ENCODE measurements at regions not wholly inside any gene's neighbourhood (a gene's known extent, or its start where the extent isn't known, plus 50 kb on each side); places are given as distances from the start of the nearest gene placed in this dataset.

- no peak for DNase-seq (ENCODE audit: low read depth)
Measured at GRCh38 chr6:81694855-81695254, 57.6 kb downstream of the TENT5A start.

GRCh38 chr6:81694207-81694606, 58.3 kb downstream of the TENT5A start:
- DNase-seq (ENCODE audit: low read depth) = no peak

GRCh38 chr6:81693266-81693665, 59.2 kb downstream of the TENT5A start:
- DNase-seq (ENCODE audit: low read depth) = no peak

- no peak for DNase-seq (ENCODE audit: low read depth)
Measured at GRCh38 chr6:81690073-81690472, 62.4 kb downstream of the TENT5A start.

GRCh38 chr6:81689580-81689979, 62.9 kb downstream of the TENT5A start:
- DNase-seq (ENCODE audit: low read depth) = no peak

- peak; percentile 76 for DNase-seq (ENCODE audit: low read depth)
Measured at GRCh38 chr6:81683912-81684311, 68.6 kb downstream of the TENT5A start.

- no peak for DNase-seq (ENCODE audit: low read depth)
Measured at GRCh38 chr6:81682858-81683620, 69.4 kb downstream of the TENT5A start.

- DNase-seq (ENCODE audit: low read depth) = peak; percentile 11
Measured at GRCh38 chr6:81682235-81682795, 70.2 kb downstream of the TENT5A start.

GRCh38 chr6:81669445-81669844, 83.0 kb downstream of the TENT5A start:
- no peak for DNase-seq (ENCODE audit: low read depth)

- no peak for DNase-seq (ENCODE audit: low read depth)
Measured at GRCh38 chr6:81668615-81669047, 83.8 kb downstream of the TENT5A start.

- DNase-seq (ENCODE audit: low read depth) = no peak
Measured at GRCh38 chr6:81666481-81666880, 86.0 kb downstream of the TENT5A start.

- no peak for DNase-seq (ENCODE audit: low read depth)
Measured at GRCh38 chr6:81656231-81656630, 96.2 kb downstream of the TENT5A start.

- DNase-seq (ENCODE audit: low read depth) = no peak
Measured at GRCh38 chr6:81655696-81656095, 96.8 kb downstream of the TENT5A start.

- no peak for DNase-seq (ENCODE audit: low read depth)
Measured at GRCh38 chr6:81648502-81648901, 104.0 kb downstream of the TENT5A start.

GRCh38 chr6:81643156-81643555, 109.3 kb downstream of the TENT5A start:
- DNase-seq (ENCODE audit: low read depth) = no peak

- DNase-seq (ENCODE audit: low read depth) = no peak
Measured at GRCh38 chr6:81640891-81641290, 111.6 kb downstream of the TENT5A start.

- no peak for DNase-seq (ENCODE audit: low read depth)
Measured at GRCh38 chr6:81640126-81640525, 112.4 kb downstream of the TENT5A start.

- DNase-seq (ENCODE audit: low read depth) = no peak
Measured at GRCh38 chr6:81638366-81638765, 114.1 kb downstream of the TENT5A start.

GRCh38 chr6:81636930-81637568, 115.4 kb downstream of the TENT5A start:
- peak; percentile 62 for DNase-seq (ENCODE audit: low read depth)

- no peak for DNase-seq (ENCODE audit: low read depth)
Measured at GRCh38 chr6:81634155-81634880, 118.2 kb downstream of the TENT5A start.

- no peak for DNase-seq (ENCODE audit: low read depth)
Measured at GRCh38 chr6:81633391-81633790, 119.1 kb downstream of the TENT5A start.

GRCh38 chr6:81630719-81631118, 121.8 kb downstream of the TENT5A start:
- DNase-seq (ENCODE audit: low read depth) = no peak

GRCh38 chr6:81625216-81625615, 127.3 kb downstream of the TENT5A start:
- peak; percentile 42 for DNase-seq (ENCODE audit: low read depth)

Data from EH (cell line).